Activated CD4-positive, alpha-beta T cell treated with anti-CD3 and anti-CD28 coated beads, Interleukin-10, Interleukin-2, amounts not matched to agents 100 ng/mL and 50 ng/mL, durations not matched to agents 16 hours and 8 hours (primary cell): ENCODE measurements at regions not wholly inside any gene's neighbourhood (a gene's known extent, or its start where the extent isn't known, plus 50 kb on each side); places are given as distances from the start of the nearest gene placed in this dataset.
"Not testable (repeated sequence)": the region's sequence is repeated elsewhere in the genome, so short reads cannot be mapped to it uniquely, and the experiment has no call there.

Experiments
- DNase-seq: peaks from one replicate; pipeline ENCODE4 v3.0.0-alpha.2; 2020

GRCh38 chr1:163583661-163584181 is 262.0 kb downstream of the NUF2 start:
- DNase-seq = no peak

GRCh38 chr1:163585796-163586195 is 264.0 kb downstream of the NUF2 start:
- DNase-seq = no peak

GRCh38 chr1:163588796-163589195 is 267.0 kb downstream of the NUF2 start:
- DNase-seq = no peak

- no peak for DNase-seq
These were observed 268.0 kb downstream of the NUF2 start for GRCh38 chr1:163589735-163590134.

- not testable (repeated sequence) for DNase-seq
These were observed 269.4 kb downstream of the NUF2 start for GRCh38 chr1:163591131-163591530.

GRCh38 chr1:163592623-163593022 is 270.9 kb downstream of the NUF2 start:
- DNase-seq = not testable (repeated sequence)

- DNase-seq = not testable (repeated sequence)
These were observed 274.4 kb downstream of the NUF2 start for GRCh38 chr1:163596106-163596505.

- DNase-seq = no peak
These were observed 274.9 kb downstream of the NUF2 start for GRCh38 chr1:163596541-163597258.

GRCh38 chr1:163604321-163604720 is 282.6 kb downstream of the NUF2 start:
- no peak for DNase-seq

- no peak for DNase-seq
These were observed 283.1 kb downstream of the NUF2 start for GRCh38 chr1:163604896-163605295.

GRCh38 chr1:163608979-163609378 is 287.2 kb downstream of the NUF2 start:
- no peak for DNase-seq

- no peak for DNase-seq
These were observed 288.1 kb downstream of the NUF2 start for GRCh38 chr1:163609858-163610257.

GRCh38 chr1:163610486-163610885 is 288.7 kb downstream of the NUF2 start:
- no peak for DNase-seq

GRCh38 chr1:163614361-163614760 is 292.6 kb downstream of the NUF2 start:
- no peak for DNase-seq

- no peak for DNase-seq
These were observed 306.4 kb downstream of the NUF2 start for GRCh38 chr1:163628034-163628773.

- no peak for DNase-seq
These were observed 310.5 kb downstream of the NUF2 start for GRCh38 chr1:163632269-163632668.

GRCh38 chr1:163633366-163633765 is 311.6 kb downstream of the NUF2 start:
- DNase-seq = no peak

- not testable (repeated sequence) for DNase-seq
These were observed 323.9 kb downstream of the NUF2 start for GRCh38 chr1:163645676-163646075.

GRCh38 chr1:163650624-163651023 is 328.9 kb downstream of the NUF2 start:
- DNase-seq = no peak

GRCh38 chr1:163652441-163652840 is 330.7 kb downstream of the NUF2 start:
- DNase-seq = no peak

GRCh38 chr1:163655565-163655964 is 333.8 kb downstream of the NUF2 start:
- no peak for DNase-seq

- DNase-seq = no peak
These were observed 334.5 kb downstream of the NUF2 start for GRCh38 chr1:163656095-163656759.

GRCh38 chr1:163657719-163658118 is 336.0 kb downstream of the NUF2 start:
- DNase-seq = no peak

- no peak for DNase-seq
These were observed 339.6 kb downstream of the NUF2 start for GRCh38 chr1:163661391-163661790.
